HepG2 (cell line): ENCODE measurements at regions not wholly inside any gene's neighbourhood (a gene's known extent, or its start where the extent isn't known, plus 50 kb on each side); places are given as distances from the start of the nearest gene placed in this dataset.

Experiments
- ATAC-seq: fragments of 200-7000 bp; cut with Tn5 transposase; 3 replicates; pipeline ENCODE4 v1.9.1; 2020; ENCODE audit warnings: mild to moderate bottlenecking, moderate library complexity
- BruUV-seq: library from RNA; stranded (reverse); fragments of 400-500 nt; replicated peaks from 2 replicates; lab custom pipeline; 2021; lab: Mats Ljungman, UMichigan
- CTCF ChIA-PET: fragments of 300-600 bp; formaldehyde crosslinking; extraction: SDS; loops from one replicate; lab custom pipeline; 2021; ENCODE audit warnings: low total read pairs, inconsistent platforms, low intra/inter-chr PET ratio; lab: Yijun Ruan, JAX
- POLR2A ChIA-PET: fragments of 350-600 bp; sonication (Branson Sonifier 250); formaldehyde crosslinking; loops from one replicate; lab custom pipeline; 2020; ENCODE audit warnings: antibody characterized with exemption, inconsistent platforms; lab: Yijun Ruan, JAX
- DNase-seq: peaks from one replicate; pipeline ENCODE4 v3.0.0-alpha.2; 2015; ENCODE audit warnings: low spot score
- FAIRE-seq: peaks from 3 replicates; lab custom pipeline; 2011; peaks lifted over from hg19 to GRCh38; lab: Jason Lieb, UNC
- H2AFZ ChIP-seq: one replicate; pipeline ENCODE4 v1.6.1; 2011; ENCODE audit warnings: low read length, inconsistent platforms
- H3K27ac ChIP-seq: fragments of 300-600 bp; 3 replicates; pipeline ENCODE4 v1.8.0; 2011; ENCODE audit warnings: mixed run types, mild to moderate bottlenecking, mixed read lengths, low read length, inconsistent platforms; ENCODE audit not compliant: insufficient read depth; ENCODE audit errors: extremely low read length
- H3K27me3 ChIP-seq, 2 experiments: fragments of 200-600 bp in 1 of 2; 2 replicates in 1 of 2; 3 replicates in 1 of 2; pipeline versions ENCODE4 v1.6.0 to v1.8.0; 2011; ENCODE audit warnings: low read length in 2 of 2, mild to moderate bottlenecking in 2 of 2, moderate library complexity in 2 of 2, inconsistent platforms in 1 of 2; ENCODE audit not compliant: insufficient read depth in 2 of 2, control insufficient read depth in 1 of 2
- H3K36me3 ChIP-seq, 2 experiments: fragments of 200-600 bp in 1 of 2; replicated peaks in 1 of 2; 2 replicates in 1 of 2; 3 replicates in 1 of 2; pipeline versions ENCODE4 v1.5.1 to v1.8.0; 2011; ENCODE audit warnings: low read length in 2 of 2, inconsistent platforms in 1 of 2; ENCODE audit not compliant: insufficient read depth in 2 of 2, control insufficient read depth in 1 of 2
- H3K4me1 ChIP-seq: 2 replicates; pipeline ENCODE4 v1.5.1; 2012; ENCODE audit warnings: low read length, inconsistent platforms; ENCODE audit not compliant: insufficient read depth
- H3K4me2 ChIP-seq: 2 replicates; pipeline ENCODE4 v1.6.0; 2011; ENCODE audit warnings: low read depth, low read length, inconsistent platforms
- H3K4me3 ChIP-seq, 3 experiments: fragments of 200-600 bp in 1 of 3; sonication (generic), shearing (Covaris generic) in 1 of 3; replicated peaks in 1 of 3; 2 replicates each; pipeline ENCODE4 v1.5.1; 2011 to 2016; ENCODE audit warnings: low read length in 3 of 3, inconsistent platforms in 2 of 3, low read depth in 2 of 3, mild to moderate bottlenecking in 2 of 3, control low read depth in 1 of 3, mixed read lengths in 1 of 3; ENCODE audit not compliant: insufficient read depth in 1 of 3
- H3K79me2 ChIP-seq: one replicate; pipeline ENCODE4 v1.6.1; 2011; ENCODE audit warnings: low read length, inconsistent platforms; ENCODE audit not compliant: insufficient read depth
- H3K9ac ChIP-seq: 2 replicates; pipeline ENCODE4 v1.6.0; 2011; ENCODE audit warnings: mild to moderate bottlenecking, low read depth, low read length, inconsistent platforms; ENCODE audit not compliant: insufficient read depth
- H3K9me3 ChIP-seq: 2 replicates; pipeline ENCODE4 v1.5.1; 2012; ENCODE audit warnings: mild to moderate bottlenecking, low read length
- H4K20me1 ChIP-seq: 2 replicates; pipeline ENCODE4 v1.6.0; 2011; ENCODE audit warnings: inconsistent platforms, mild to moderate bottlenecking, low read length, moderate library complexity; ENCODE audit not compliant: insufficient read depth
- CCDC6 ChIP-seq: sonication (generic); formaldehyde crosslinking; IDR thresholded peaks from 2 replicates; pipeline ENCODE4 v1.8.1; 2022; ENCODE audit warnings: mild to moderate bottlenecking, missing genetic modification reagents, moderate library complexity
- ELF4 ChIP-seq: sonication (generic); formaldehyde crosslinking; IDR thresholded peaks from 2 replicates; pipeline ENCODE4 v1.5.0; 2020; ENCODE audit warnings: missing genetic modification reagents, mild to moderate bottlenecking, moderate library complexity, borderline replicate concordance
- HMGA1 ChIP-seq: sonication (generic); formaldehyde crosslinking; conservative IDR thresholded peaks from 2 replicates; pipeline ENCODE4 v1.4.0; 2020; ENCODE audit warnings: missing genetic modification reagents
- KDM6A ChIP-seq: IDR thresholded peaks from 2 replicates; pipeline ENCODE4 v1.6.1; 2016; ENCODE audit warnings: low read depth
- LCORL ChIP-seq, 2 experiments: fragments of 450-650 bp in 1 of 2; sonication (generic) in 1 of 2; formaldehyde crosslinking in 1 of 2; IDR thresholded peaks; 2 replicates each; pipeline versions ENCODE4 v1.5.0 to v1.6.1; 2017 to 2020; ENCODE audit warnings: antibody characterized with exemption in 1 of 2, missing genetic modification reagents in 1 of 2
- SATB2 ChIP-seq: sonication (generic); formaldehyde crosslinking; IDR thresholded peaks from 2 replicates; pipeline ENCODE4 v1.5.0; 2020; ENCODE audit warnings: missing genetic modification reagents
- ZBTB7B ChIP-seq: sonication (generic); formaldehyde crosslinking; IDR thresholded peaks from 2 replicates; pipeline ENCODE4 v1.4.0; 2020; ENCODE audit warnings: missing genetic modification reagents
- ZNF264 ChIP-seq: sonication (generic); formaldehyde crosslinking; IDR thresholded peaks from 2 replicates; pipeline ENCODE4 v1.4.0; 2020; ENCODE audit warnings: missing genetic modification reagents
- ZNF430 ChIP-seq: sonication (generic); formaldehyde crosslinking; IDR thresholded peaks from 2 replicates; pipeline ENCODE4 v1.9.0; 2021; ENCODE audit warnings: mild to moderate bottlenecking, missing genetic modification reagents
- ZNF468 ChIP-seq: sonication (generic); formaldehyde crosslinking; IDR thresholded peaks from 2 replicates; pipeline ENCODE4 v1.8.0; 2022; ENCODE audit warnings: mild to moderate bottlenecking, moderate library complexity, missing genetic modification reagents
- ZNF674 ChIP-seq: sonication (generic); formaldehyde crosslinking; IDR thresholded peaks from 2 replicates; pipeline ENCODE4 v1.5.0; 2020; ENCODE audit warnings: low read depth, mild to moderate bottlenecking, missing genetic modification reagents
- WGBS: methylation state at CpG from one replicate; pipeline ENCODE4 v1.1.6; 2017; ENCODE audit warnings: low lambda C conversion rate; 5-methylcytosine and 5-hydroxymethylcytosine counted together
- in situ Hi-C: cut with HindIII; loops from 2 replicates; pipeline ENCODE4 v1.10.0; 2017; ENCODE audit warnings: low pct_unique_long_range_greater_than_20kb; ENCODE audit not compliant: extremely low pct_ligation_motif_present
- intact Hi-C: fragments of 100-400 bp; cut with micrococcal nuclease; formaldehyde crosslinking; loops from one replicate; pipeline ENCODE4 v1.10.0; 2022; ENCODE audit not compliant: unreplicated experiment
- TF ChIP-seq, protein P1 (sequence below): sonication (generic); formaldehyde crosslinking; IDR thresholded peaks from 2 replicates; pipeline ENCODE4 v1.4.0; 2020; ENCODE audit warnings: missing genetic modification reagents; ENCODE audit errors: not compliant biosample characterization
- TF ChIP-seq, protein P2 (sequence below): sonication (generic); formaldehyde crosslinking; IDR thresholded peaks from 2 replicates; pipeline ENCODE4 v1.5.0; 2020; ENCODE audit warnings: missing genetic modification reagents
- TF ChIP-seq, protein P3 (sequence below): sonication (generic); formaldehyde crosslinking; conservative IDR thresholded peaks from 2 replicates; pipeline ENCODE4 v1.8.0; 2022; ENCODE audit warnings: missing genetic modification reagents

DNA sequence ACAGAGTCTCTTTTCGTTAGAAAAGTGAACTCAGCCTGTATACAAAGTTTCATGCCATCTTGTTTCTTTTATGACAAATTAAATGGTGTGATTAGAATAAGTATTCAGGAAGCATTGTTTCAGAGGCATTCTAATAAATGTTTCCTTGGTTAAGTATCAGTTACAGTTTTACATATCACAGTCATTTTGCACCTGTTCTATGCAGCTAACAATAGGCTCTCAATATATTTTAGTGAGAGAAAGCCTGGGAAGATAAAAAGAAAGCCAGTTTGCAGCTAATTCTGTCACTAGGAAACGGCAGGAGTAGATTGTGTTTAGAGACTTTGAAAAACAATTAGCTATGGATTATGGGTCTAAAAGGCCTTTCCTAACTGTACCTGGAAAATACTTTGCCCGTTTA is 252.8 kb downstream of the ZIC1 start:
- FAIRE-seq (no peak), DNase-seq (no peak)
- no TSS peak for BruUV-seq
- Histone ChIP-seq H3K79me2 (no peaks in the 10 kb centered on the region), H3K36me3 (no peaks in the 10 kb centered on the region), H3K4me1 (no peaks in the 10 kb centered on the region)
- POLR2A ChIA-PET = no interaction called here
- TF ChIP-seq HMGA1 (CRISPR knock-in tag) (no peak), SATB2 (CRISPR knock-in tag) (no peak), ZNF468 (no peak), LCORL (IDR thresholded peaks at IDR 0.05) (no peak), LCORL (CRISPR knock-in tag; IDR thresholded peaks at IDR 0.05) (no peak), ZNF264 (no peak), CCDC6 (CRISPR knock-in tag) (no peak), ZNF430 (CRISPR knock-in tag) (no peak), ELF4 (no peak), KDM6A (no peak), ZNF674 (CRISPR knock-in tag) (no peak), ZBTB7B (CRISPR knock-in tag) (no peak)
- TF ChIP-seq, protein P1, sequence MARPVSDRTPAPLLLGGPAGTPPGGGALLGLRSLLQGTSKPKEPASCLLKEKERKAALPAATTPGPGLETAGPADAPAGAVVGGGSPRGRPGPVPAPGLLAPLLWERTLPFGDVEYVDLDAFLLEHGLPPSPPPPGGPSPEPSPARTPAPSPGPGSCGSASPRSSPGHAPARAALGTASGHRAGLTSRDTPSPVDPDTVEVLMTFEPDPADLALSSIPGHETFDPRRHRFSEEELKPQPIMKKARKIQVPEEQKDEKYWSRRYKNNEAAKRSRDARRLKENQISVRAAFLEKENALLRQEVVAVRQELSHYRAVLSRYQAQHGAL (CRISPR knock-in tag) = no peak
- TF ChIP-seq, protein P2, sequence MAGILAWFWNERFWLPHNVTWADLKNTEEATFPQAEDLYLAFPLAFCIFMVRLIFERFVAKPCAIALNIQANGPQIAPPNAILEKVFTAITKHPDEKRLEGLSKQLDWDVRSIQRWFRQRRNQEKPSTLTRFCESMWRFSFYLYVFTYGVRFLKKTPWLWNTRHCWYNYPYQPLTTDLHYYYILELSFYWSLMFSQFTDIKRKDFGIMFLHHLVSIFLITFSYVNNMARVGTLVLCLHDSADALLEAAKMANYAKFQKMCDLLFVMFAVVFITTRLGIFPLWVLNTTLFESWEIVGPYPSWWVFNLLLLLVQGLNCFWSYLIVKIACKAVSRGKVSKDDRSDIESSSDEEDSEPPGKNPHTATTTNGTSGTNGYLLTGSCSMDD (CRISPR knock-in tag) = no peak
- TF ChIP-seq, protein P3, sequence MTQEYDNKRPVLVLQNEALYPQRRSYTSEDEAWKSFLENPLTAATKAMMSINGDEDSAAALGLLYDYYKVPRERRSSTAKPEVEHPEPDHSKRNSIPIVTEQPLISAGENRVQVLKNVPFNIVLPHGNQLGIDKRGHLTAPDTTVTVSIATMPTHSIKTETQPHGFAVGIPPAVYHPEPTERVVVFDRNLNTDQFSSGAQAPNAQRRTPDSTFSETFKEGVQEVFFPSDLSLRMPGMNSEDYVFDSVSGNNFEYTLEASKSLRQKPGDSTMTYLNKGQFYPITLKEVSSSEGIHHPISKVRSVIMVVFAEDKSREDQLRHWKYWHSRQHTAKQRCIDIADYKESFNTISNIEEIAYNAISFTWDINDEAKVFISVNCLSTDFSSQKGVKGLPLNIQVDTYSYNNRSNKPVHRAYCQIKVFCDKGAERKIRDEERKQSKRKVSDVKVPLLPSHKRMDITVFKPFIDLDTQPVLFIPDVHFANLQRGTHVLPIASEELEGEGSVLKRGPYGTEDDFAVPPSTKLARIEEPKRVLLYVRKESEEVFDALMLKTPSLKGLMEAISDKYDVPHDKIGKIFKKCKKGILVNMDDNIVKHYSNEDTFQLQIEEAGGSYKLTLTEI (CRISPR knock-in tag) = no peak
- TF ChIP-seq, all 625 proteins: peak for 0
- in situ Hi-C loops (no loop called here), intact Hi-C loops (no loop called here)
- WGBS = 2% methylated on average over 3 of the region's 3 CpGs
- Histone ChIP-seq H3K9me3 (no peaks in the 10 kb centered on the region), H2AFZ (no peak overlapping the region), H3K27me3 (no peaks in the 10 kb centered on the region), H4K20me1 (no peaks in the 10 kb centered on the region), H3K9ac (no peak overlapping the region), H3K4me3 (no peak overlapping the region), H3K27ac (no peak overlapping the region), H3K4me2 (no peak overlapping the region)
- CTCF ChIA-PET = no interaction called here
- ATAC-seq = no peak
